ENCODE measurements at regions not wholly inside any gene's neighbourhood (a gene's known extent, or its start where the extent isn't known, plus 50 kb on each side); places are given as distances from the start of the nearest gene placed in this dataset.
"Not testable (repeated sequence)": the region's sequence is repeated elsewhere in the genome, so short reads cannot be mapped to it uniquely, and the experiment has no call there.

GRCh38 chr6:1445650-1446330 lies 56.4 kb downstream of the FOXF2 start:
- no peak for DNase-seq (ENCODE audit: low read depth, low spot score)
- TF ChIP-seq, protein P1, sequence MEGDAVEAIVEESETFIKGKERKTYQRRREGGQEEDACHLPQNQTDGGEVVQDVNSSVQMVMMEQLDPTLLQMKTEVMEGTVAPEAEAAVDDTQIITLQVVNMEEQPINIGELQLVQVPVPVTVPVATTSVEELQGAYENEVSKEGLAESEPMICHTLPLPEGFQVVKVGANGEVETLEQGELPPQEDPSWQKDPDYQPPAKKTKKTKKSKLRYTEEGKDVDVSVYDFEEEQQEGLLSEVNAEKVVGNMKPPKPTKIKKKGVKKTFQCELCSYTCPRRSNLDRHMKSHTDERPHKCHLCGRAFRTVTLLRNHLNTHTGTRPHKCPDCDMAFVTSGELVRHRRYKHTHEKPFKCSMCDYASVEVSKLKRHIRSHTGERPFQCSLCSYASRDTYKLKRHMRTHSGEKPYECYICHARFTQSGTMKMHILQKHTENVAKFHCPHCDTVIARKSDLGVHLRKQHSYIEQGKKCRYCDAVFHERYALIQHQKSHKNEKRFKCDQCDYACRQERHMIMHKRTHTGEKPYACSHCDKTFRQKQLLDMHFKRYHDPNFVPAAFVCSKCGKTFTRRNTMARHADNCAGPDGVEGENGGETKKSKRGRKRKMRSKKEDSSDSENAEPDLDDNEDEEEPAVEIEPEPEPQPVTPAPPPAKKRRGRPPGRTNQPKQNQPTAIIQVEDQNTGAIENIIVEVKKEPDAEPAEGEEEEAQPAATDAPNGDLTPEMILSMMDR (IDR thresholded peaks at IDR 0.05; ENCODE audit: low read depth, low read length): no peak
- in situ Hi-C loops (cut with HindIII; ENCODE audit: low sequenced_read_pairs): no loop called here
- H3K4me3 ChIP-seq (ENCODE audit: low read depth, low read length): no peak overlapping the region

DNA sequence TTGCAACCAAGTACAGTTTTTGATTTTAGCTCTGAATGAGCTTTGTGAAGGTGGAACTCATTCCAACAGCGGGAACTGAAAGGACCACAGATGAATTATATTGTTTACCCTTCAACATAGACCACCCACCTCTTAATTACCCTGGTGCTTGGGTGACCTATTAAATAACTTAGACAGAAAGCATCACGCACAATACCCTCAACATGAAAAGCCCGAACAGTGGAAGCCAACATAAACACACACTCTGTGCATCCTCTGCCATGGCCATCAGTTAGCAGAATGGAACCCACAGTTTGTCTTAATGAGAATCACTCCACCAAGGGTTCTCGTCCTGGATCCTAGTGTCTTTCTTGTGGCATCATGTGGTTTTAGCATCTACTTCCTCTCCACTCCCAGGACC lies 60.5 kb downstream of the FOXF2 start:
- TF ChIP-seq, protein P1 (IDR thresholded peaks at IDR 0.05; ENCODE audit: low read depth, low read length): no peak
- DNase-seq (ENCODE audit: low read depth, low spot score): no peak
- H3K4me3 ChIP-seq (ENCODE audit: low read depth, low read length): no peak overlapping the region
- in situ Hi-C loops (cut with HindIII; ENCODE audit: low sequenced_read_pairs): no loop called here

DNA sequence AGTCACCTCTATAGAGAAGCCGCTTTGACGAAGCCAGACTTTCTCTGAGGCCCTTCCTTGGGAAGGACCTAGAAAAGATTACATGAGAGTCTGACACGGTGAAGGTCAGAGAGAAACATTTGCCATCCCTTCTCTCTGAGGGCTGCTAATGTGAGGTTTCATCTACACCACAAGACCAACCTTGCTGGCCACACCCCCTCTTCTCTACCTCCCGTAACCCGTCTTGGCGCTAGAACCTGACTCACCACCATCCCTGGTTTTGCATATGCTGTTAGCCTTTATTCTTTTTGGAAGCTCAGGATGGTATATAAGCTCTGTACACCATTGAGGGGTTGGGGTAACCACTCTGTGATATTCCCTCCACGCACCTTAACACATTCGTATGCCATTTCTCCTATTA lies 63.6 kb downstream of the FOXF2 start:
- in situ Hi-C loops (cut with HindIII; ENCODE audit: low sequenced_read_pairs): no loop called here
- no peak overlapping the region for H3K4me3 ChIP-seq (ENCODE audit: low read depth, low read length)
- DNase-seq (ENCODE audit: low read depth, low spot score): no peak
- TF ChIP-seq, protein P1 (IDR thresholded peaks at IDR 0.05; ENCODE audit: low read depth, low read length): no peak

DNA sequence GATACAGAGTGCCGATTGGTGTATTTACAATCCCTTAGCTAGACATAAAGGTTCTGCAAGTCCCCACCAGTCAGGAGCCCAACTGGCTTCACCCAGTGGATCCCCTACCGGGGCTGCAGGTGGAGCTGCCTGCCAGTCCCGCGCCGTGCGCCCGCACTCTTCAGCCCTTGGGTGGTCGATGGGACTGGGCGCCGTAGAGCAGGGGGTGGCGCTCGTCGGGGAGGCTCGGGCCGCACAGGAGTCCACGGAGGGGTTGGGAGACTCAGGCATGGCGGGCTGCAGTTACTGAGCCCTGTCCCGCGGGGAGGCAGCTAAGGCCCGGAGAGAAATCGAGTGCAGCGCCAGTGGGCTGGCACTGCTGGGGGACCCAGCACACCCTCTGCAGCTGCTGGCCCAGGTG lies 67.4 kb downstream of the FOXF2 start:
- DNase-seq (ENCODE audit: low read depth, low spot score); in situ Hi-C loops (cut with HindIII; ENCODE audit: low sequenced_read_pairs); H3K4me3 ChIP-seq (ENCODE audit: low read depth, low read length): not testable (repeated sequence)

DNA sequence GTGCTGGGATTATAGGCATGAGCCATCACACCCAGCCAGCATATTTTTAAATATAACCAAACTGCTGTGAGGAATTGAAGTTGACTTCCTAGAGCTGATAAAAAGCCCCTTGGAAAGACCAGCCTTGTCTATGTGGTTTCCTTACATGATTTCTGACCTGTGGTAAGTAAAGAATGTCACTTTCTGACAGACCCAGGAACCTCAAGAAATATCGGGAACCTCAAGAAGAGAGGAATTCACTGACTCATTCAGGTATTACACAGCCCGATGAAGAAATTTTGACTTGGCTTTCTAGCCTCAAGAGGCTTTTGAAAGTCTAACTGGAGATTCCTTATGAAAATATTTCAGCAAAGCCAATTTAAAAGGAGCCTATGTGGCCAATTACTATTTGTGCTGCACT lies 71.8 kb downstream of the FOXF2 start:
- H3K4me3 ChIP-seq (ENCODE audit: low read depth, low read length): no peak overlapping the region
- in situ Hi-C loops (cut with HindIII; ENCODE audit: low sequenced_read_pairs): no loop called here
- TF ChIP-seq, protein P1 (IDR thresholded peaks at IDR 0.05; ENCODE audit: low read depth, low read length): no peak
- peak; percentile 41 for DNase-seq (ENCODE audit: low read depth, low spot score)

GRCh38 chr6:1461736-1462135 lies 72.4 kb downstream of the FOXF2 start:
- in situ Hi-C loops (cut with HindIII; ENCODE audit: low sequenced_read_pairs): no loop called here
- TF ChIP-seq, protein P1 (IDR thresholded peaks at IDR 0.05; ENCODE audit: low read depth, low read length): no peak

DNA sequence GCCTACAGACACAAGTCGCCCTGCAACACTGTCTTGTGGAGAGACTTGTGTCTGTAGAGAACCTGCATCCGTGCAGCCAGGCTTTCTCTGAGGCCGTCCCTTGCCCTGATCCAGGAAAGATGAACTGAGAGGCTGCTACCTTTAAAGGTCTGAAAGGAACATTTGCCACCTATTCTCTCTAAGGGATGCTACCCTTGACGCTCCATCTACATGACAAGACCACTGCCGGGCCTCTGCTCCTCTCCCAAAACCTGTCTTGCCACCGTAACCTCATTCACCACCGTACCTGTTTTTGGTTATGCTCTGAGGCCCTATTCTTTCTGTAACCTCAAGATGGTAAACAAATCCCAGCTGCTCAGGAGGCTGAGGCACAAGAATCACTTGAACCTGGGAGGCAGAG lies 73.9 kb downstream of the FOXF2 start:
- in situ Hi-C loops (cut with HindIII; ENCODE audit: low sequenced_read_pairs): no loop called here
- TF ChIP-seq, protein P1 (IDR thresholded peaks at IDR 0.05; ENCODE audit: low read depth, low read length): no peak

More at GRCh38 chr6:1461736-1462135, 72.4 kb downstream of the FOXF2 start:
- no peak overlapping the region for H3K4me3 ChIP-seq (ENCODE audit: low read depth, low read length)
- no peak for DNase-seq (ENCODE audit: low read depth, low spot score)

More for the DNA sequence above, 73.9 kb downstream of the FOXF2 start:
- no peak overlapping the region for H3K4me3 ChIP-seq (ENCODE audit: low read depth, low read length)
- DNase-seq (ENCODE audit: low read depth, low spot score): no peak

All from astrocyte of the spinal cord (primary cell).